ENCODE measurements at regions not wholly inside any gene's neighbourhood (a gene's known extent, or its start where the extent isn't known, plus 50 kb on each side); places are given as distances from the start of the nearest gene placed in this dataset.

- TF ChIP-seq CTCF (IDR thresholded peaks at IDR 0.05; ENCODE audit: borderline replicate concordance, extremely low read depth, low read length, poor library complexity, severe bottlenecking) (no peak), EZH2 (IDR thresholded peaks at IDR 0.05; ENCODE audit: borderline replicate concordance, low read depth, low read length, severe bottlenecking) (no peak)
These were observed 188.3 kb upstream of the MEOX2 start for GRCh38 chr7:15874774-15875173.
